Left lung (tissue), 4 donors: ENCODE measurements at regions not wholly inside any gene's neighbourhood (a gene's known extent, or its start where the extent isn't known, plus 50 kb on each side); places are given as distances from the start of the nearest gene placed in this dataset.

Experiments used
- ATAC-seq: fragments of 200-7000 bp; cut with Tn5 transposase; one replicate; pipeline ENCODE4 v1.9.1; 2020; ENCODE audit warnings: moderate library complexity
- DNase-seq, 4 donors: peaks; one replicate each; pipeline ENCODE4 v3.0.0-alpha.2; 2013 to 2020
- H3K27ac ChIP-seq, 2 donors: fragments of 200-600 bp; sonication (generic) in 1 of 2; one replicate each; pipeline versions ENCODE4 v1.5.0 to v1.8.0; 2020 to 2021
- H3K27me3 ChIP-seq, 2 donors: fragments of 200-600 bp; sonication (generic) in 1 of 2; one replicate each; pipeline versions ENCODE4 v1.5.0 to v1.8.0; 2020 to 2021
- H3K36me3 ChIP-seq, 2 donors: fragments of 200-600 bp; sonication (generic) in 1 of 2; one replicate each; pipeline versions ENCODE4 v1.5.0 to v1.8.0; 2020 to 2021
- H3K4me1 ChIP-seq, 2 donors: fragments of 200-600 bp; one replicate each; pipeline ENCODE4 v1.8.0; 2021
- H3K4me3 ChIP-seq, 2 donors: fragments of 200-600 bp; sonication (generic) in 1 of 2; one replicate each; pipeline versions ENCODE4 v1.5.0 to v1.8.0; 2020 to 2021; ENCODE audit warnings: mild to moderate bottlenecking in 1 of 2
- H3K9me3 ChIP-seq, 2 donors: fragments of 200-600 bp; sonication (generic) in 1 of 2; one replicate each; pipeline versions ENCODE4 v1.5.0 to v1.8.0; 2020 to 2021
- intact Hi-C, 2 donors: fragments of 100-400 bp; cut with DNase I; formaldehyde crosslinking; loops; one replicate each; pipeline versions ENCODE4 v1.11.2 to v1.14.2; 2022
- TF ChIP-seq, protein P1 (sequence below), 2 donors: fragments of 200-600 bp; sonication (generic) in 1 of 2; IDR thresholded peaks; one replicate each; pipeline versions ENCODE4 v1.5.0 to v1.8.0; 2021; ENCODE audit warnings: antibody characterized with exemption in 2 of 2
- donor health status: DM: no; HTN: yes; CAD: no.
- donor health status: DM: no; HTN: no; CAD: no.

DNA sequence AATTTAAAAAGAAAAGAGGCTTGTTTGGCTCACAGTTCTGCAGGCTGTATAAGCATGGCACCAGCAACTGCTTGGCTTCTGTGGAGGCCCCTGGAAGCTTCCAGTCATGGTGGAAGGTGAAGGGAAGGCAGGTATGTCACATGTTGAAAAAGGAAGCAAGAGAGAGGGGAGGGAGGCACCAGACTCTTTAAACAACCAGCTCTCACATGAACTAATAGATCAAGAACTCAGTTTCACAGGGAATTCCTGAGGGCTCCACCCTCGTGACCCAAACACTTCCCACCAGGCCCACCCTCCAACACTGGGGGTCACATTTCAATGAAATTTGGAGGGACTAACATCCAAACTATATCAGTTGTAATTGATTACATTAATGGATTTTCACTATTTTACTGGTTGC, 127.9 kb upstream of the MLIP start:
- intact Hi-C loops, result no loop called here

DNA sequence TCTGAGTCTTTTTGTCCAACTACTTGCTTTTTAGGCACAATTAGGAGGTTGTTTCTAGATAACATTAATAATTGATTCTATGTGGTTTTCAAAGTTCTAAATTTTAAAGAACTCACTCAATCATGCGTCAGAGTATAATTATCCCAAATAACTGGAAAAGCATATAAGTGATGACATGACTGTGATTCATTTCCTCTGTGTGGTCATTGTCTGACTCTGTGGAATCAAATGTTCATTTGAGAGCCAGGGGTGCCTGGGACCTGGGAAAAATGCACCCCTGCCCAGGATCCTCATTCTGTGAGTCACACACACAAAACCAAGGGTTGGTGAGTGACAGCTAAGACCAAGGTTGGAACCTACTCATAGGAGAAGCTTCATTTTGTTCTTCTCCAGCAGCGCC, 127.1 kb upstream of the MLIP start:
- no peak for ATAC-seq
- TF ChIP-seq, protein P1, sequence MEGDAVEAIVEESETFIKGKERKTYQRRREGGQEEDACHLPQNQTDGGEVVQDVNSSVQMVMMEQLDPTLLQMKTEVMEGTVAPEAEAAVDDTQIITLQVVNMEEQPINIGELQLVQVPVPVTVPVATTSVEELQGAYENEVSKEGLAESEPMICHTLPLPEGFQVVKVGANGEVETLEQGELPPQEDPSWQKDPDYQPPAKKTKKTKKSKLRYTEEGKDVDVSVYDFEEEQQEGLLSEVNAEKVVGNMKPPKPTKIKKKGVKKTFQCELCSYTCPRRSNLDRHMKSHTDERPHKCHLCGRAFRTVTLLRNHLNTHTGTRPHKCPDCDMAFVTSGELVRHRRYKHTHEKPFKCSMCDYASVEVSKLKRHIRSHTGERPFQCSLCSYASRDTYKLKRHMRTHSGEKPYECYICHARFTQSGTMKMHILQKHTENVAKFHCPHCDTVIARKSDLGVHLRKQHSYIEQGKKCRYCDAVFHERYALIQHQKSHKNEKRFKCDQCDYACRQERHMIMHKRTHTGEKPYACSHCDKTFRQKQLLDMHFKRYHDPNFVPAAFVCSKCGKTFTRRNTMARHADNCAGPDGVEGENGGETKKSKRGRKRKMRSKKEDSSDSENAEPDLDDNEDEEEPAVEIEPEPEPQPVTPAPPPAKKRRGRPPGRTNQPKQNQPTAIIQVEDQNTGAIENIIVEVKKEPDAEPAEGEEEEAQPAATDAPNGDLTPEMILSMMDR (IDR thresholded peaks at IDR 0.05), result no peak
- Histone ChIP-seq H3K9me3 (no peaks in the 10 kb centered on the region), H3K4me3 (no peak overlapping the region), H3K27me3 (no peaks in the 10 kb centered on the region), H3K36me3 (no peaks in the 10 kb centered on the region), H3K4me1 (no peaks in the 10 kb centered on the region), H3K27ac (no peak overlapping the region)
- intact Hi-C loops, result no loop called here
- DNase-seq, result no peak

More for the DNA sequence above, 127.9 kb upstream of the MLIP start:
- no peaks in the 10 kb centered on the region for H3K4me1 ChIP-seq
- TF ChIP-seq, protein P1 (IDR thresholded peaks at IDR 0.05), result no peak
- no peak for DNase-seq
- no peak for ATAC-seq
- H3K27ac ChIP-seq, result no peak overlapping the region
- H3K27me3 ChIP-seq, result no peaks in the 10 kb centered on the region
- no peak overlapping the region for H3K4me3 ChIP-seq
- H3K9me3 ChIP-seq, result no peaks in the 10 kb centered on the region
- no peaks in the 10 kb centered on the region for H3K36me3 ChIP-seq

DNA sequence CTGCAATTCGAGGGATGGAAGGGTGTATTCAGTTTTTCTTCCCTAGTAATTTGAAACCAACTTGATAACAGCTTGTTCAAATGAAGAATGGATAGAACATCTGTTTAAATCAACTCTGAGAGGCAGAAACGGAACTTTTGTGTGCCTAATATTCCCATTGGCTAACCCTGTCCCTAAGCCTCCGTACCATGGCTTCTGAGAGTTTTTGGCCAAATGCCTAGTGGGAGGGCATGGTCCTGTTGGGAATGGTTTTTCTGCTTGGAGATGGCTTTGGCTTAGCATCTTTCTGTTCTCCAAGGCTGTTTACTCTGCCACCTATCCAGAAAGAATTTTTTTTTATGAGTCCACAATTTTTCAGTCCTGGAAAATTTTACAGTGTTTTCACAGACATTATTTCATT, 126.7 kb upstream of the MLIP start:
- Histone ChIP-seq H3K9me3 (no peaks in the 10 kb centered on the region), H3K27me3 (no peaks in the 10 kb centered on the region), H3K4me1 (no peaks in the 10 kb centered on the region), H3K4me3 (no peak overlapping the region), H3K36me3 (no peaks in the 10 kb centered on the region), H3K27ac (no peak overlapping the region)
- intact Hi-C loops, result no loop called here
- DNase-seq (no peak), ATAC-seq (no peak)
- TF ChIP-seq, protein P1 (IDR thresholded peaks at IDR 0.05), result no peak

DNA sequence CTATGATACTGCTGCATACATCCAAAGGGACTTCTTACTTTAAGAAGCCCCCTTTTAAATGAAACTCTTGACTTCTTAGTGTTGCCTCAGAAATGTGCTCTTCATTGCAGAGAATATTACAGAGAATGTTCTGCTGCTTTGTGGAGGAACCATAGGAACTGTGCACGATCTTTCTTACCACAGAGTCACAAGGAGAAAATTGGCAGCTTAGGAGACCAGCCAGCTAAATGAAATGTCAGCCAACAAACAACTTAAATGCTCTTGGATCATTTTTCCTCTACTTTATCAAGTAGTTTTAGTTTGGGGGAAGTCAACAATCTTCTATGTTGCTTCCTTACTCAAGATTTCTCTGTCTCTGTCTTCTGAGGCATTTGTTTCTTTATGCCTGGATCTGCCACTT, 125.9 kb upstream of the MLIP start:
- intact Hi-C loops, result no loop called here
- Histone ChIP-seq H3K36me3 (no peaks in the 10 kb centered on the region), H3K27me3 (no peaks in the 10 kb centered on the region), H3K9me3 (no peaks in the 10 kb centered on the region), H3K27ac (no peak overlapping the region), H3K4me1 (no peaks in the 10 kb centered on the region), H3K4me3 (no peak overlapping the region)
- TF ChIP-seq, protein P1 (IDR thresholded peaks at IDR 0.05), result no peak
- DNase-seq (peak in 1 of 4 donors; percentile 7), ATAC-seq (no peak)

DNA sequence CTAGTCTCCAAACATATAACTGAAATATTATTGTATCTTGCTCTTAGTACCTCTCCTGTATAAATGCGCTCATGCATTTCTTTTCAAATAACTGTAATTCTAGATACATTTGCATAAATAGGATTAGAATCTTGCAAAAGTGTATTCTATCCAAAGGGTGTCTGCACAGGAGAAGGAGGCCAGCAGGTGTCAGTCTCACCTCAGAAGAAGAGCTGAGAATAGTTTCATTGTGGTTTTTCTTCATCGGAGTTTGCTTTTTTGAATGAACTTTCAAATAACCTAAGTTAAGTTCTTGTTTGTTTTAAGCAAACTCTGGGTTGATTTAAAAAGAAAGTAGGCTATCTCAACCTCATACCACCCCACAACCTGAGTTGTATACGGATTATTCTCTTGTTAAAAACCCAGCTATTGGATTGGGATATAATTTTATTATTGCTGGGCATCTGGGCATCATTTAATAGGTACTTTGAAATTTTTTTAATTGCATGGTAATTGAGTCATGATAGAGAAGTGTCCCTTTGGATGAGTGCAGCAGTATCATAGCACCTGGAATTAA, 125.0 kb upstream of the MLIP start:
- TF ChIP-seq, protein P1 (IDR thresholded peaks at IDR 0.05), result peak; percentile 48 to 50
- H3K27ac ChIP-seq, result no peak overlapping the region
- peak; percentile 87 for ATAC-seq
- H3K4me1 ChIP-seq, result no peaks in the 10 kb centered on the region
- no peaks in the 10 kb centered on the region for H3K27me3 ChIP-seq
- DNase-seq, result peak in 1 of 4 donors; percentile 64
- intact Hi-C loops, result no loop called here
- H3K9me3 ChIP-seq, result no peaks in the 10 kb centered on the region
- H3K4me3 ChIP-seq, result no peak overlapping the region
- no peaks in the 10 kb centered on the region for H3K36me3 ChIP-seq
